ENCODE measurements at regions not wholly inside any gene's neighbourhood (a gene's known extent, or its start where the extent isn't known, plus 50 kb on each side); places are given as distances from the start of the nearest gene placed in this dataset.

DNA sequence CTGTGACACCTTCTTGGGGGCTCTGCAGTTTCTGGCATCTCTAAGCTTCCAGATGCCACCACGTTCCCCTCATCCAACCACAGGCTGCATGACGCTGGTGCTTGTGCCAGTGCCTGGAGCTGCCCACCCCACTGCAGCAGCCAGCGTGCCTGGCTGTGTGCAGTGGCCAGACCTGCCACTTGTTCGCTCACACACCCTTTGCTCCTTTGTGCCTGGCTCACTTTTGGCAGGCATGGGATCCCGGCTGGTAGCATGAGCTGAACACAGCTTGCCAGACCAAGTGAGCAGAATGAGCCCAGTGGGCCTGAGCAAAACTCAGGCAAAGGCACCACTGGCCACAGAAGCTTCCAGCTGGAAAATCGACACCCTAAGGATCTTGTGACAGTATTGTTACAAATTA is 562.9 kb upstream of the ACO1 start:
- TF ChIP-seq, protein P1, sequence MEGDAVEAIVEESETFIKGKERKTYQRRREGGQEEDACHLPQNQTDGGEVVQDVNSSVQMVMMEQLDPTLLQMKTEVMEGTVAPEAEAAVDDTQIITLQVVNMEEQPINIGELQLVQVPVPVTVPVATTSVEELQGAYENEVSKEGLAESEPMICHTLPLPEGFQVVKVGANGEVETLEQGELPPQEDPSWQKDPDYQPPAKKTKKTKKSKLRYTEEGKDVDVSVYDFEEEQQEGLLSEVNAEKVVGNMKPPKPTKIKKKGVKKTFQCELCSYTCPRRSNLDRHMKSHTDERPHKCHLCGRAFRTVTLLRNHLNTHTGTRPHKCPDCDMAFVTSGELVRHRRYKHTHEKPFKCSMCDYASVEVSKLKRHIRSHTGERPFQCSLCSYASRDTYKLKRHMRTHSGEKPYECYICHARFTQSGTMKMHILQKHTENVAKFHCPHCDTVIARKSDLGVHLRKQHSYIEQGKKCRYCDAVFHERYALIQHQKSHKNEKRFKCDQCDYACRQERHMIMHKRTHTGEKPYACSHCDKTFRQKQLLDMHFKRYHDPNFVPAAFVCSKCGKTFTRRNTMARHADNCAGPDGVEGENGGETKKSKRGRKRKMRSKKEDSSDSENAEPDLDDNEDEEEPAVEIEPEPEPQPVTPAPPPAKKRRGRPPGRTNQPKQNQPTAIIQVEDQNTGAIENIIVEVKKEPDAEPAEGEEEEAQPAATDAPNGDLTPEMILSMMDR (IDR thresholded peaks at IDR 0.05), result no peak
- TF ChIP-seq POLR2A (IDR thresholded peaks at IDR 0.05), result no peak

Measured in testis (tissue), 2 donors.